CD4-positive, alpha-beta T cell (primary cell): ENCODE measurements at regions not wholly inside any gene's neighbourhood (a gene's known extent, or its start where the extent isn't known, plus 50 kb on each side); places are given as distances from the start of the nearest gene placed in this dataset.

Source experiments
- ATAC-seq: fragments of 200-7000 bp; cut with Tn5 transposase; one replicate; pipeline ENCODE4 v1.10.0; 2022; ENCODE audit warnings: mild to moderate bottlenecking; ENCODE audit not compliant: poor library complexity
- CTCF ChIA-PET: fragments of 350-600 bp; sonication (Branson Sonifier 250); formaldehyde crosslinking; loops from one replicate; lab custom pipeline; 2021; ENCODE audit warnings: antibody characterized with exemption, inconsistent platforms; lab: Charles Lee
- POLR2A ChIA-PET: fragments of 350-600 bp; sonication (Branson Sonifier 250); formaldehyde crosslinking; loops from one replicate; lab custom pipeline; 2021; ENCODE audit warnings: antibody characterized with exemption, inconsistent platforms; lab: Charles Lee
- DNase-seq, 14 experiments: peaks; one replicate each; pipeline ENCODE4 v3.0.0-alpha.2; 2013 to 2020; ENCODE audit warnings: mixed read lengths in 2 of 14
- H3K27ac ChIP-seq, 2 donors: one replicate each; pipeline versions ENCODE4 v1.5.1 to v1.7.0; 2013; ENCODE audit warnings: low read length in 2 of 2, low read depth in 1 of 2, mild to moderate bottlenecking in 1 of 2
- H3K27me3 ChIP-seq, 2 experiments: 1 replicate in 1 of 2; 2 replicates in 1 of 2; pipeline versions ENCODE4 v1.6.1 to v1.7.0; 2013; ENCODE audit warnings: low read length in 2 of 2, control low read depth in 1 of 2, mild to moderate bottlenecking in 1 of 2, moderate library complexity in 1 of 2; ENCODE audit not compliant: insufficient read depth in 2 of 2, control insufficient read depth in 1 of 2
- H3K36me3 ChIP-seq: one replicate; pipeline ENCODE4 v1.6.1; 2013; ENCODE audit warnings: low read length, control low read depth; ENCODE audit not compliant: insufficient read depth
- H3K4me1 ChIP-seq: one replicate; pipeline ENCODE4 v1.6.1; 2013; ENCODE audit warnings: low read length, control low read depth; ENCODE audit not compliant: insufficient read depth
- H3K4me3 ChIP-seq: one replicate; pipeline ENCODE4 v1.5.1; 2013; ENCODE audit warnings: mild to moderate bottlenecking, low read length, moderate library complexity
- H3K9me3 ChIP-seq, 2 experiments: 1 replicate in 1 of 2; 2 replicates in 1 of 2; pipeline versions ENCODE4 v1.6.1 to v1.7.0; 2013; ENCODE audit warnings: low read length in 2 of 2, mild to moderate bottlenecking in 2 of 2, control low read depth in 1 of 2, moderate library complexity in 1 of 2; ENCODE audit not compliant: control insufficient read depth in 1 of 2, insufficient read depth in 1 of 2
- H3K27ac Mint-ChIP-seq: one replicate; pipeline ENCODE4 v1.8.0; 2020; ENCODE audit warnings: mixed read lengths
- H3K27me3 Mint-ChIP-seq: one replicate; pipeline ENCODE4 v1.8.0; 2021; ENCODE audit warnings: mixed read lengths
- H3K36me3 Mint-ChIP-seq: one replicate; pipeline ENCODE4 v1.8.0; 2021; ENCODE audit warnings: low read depth, mixed read lengths
- H3K4me1 Mint-ChIP-seq: one replicate; pipeline ENCODE4 v1.8.0; 2021; ENCODE audit warnings: low read depth, mixed read lengths
- H3K4me3 Mint-ChIP-seq: one replicate; pipeline ENCODE4 v1.8.0; 2020; ENCODE audit warnings: mild to moderate bottlenecking, mixed read lengths
- H3K9me3 Mint-ChIP-seq: one replicate; pipeline ENCODE4 v1.8.0; 2020; ENCODE audit warnings: mixed read lengths
- CTCF ChIP-seq: fragments of 200-600 bp; IDR thresholded peaks from one replicate; pipeline ENCODE4 v1.8.0; 2022; ENCODE audit warnings: antibody characterized with exemption, mild to moderate bottlenecking
- intact Hi-C, 2 experiments: fragments of 100-400 bp; cut with DNase I in 1 of 2; cut with micrococcal nuclease in 1 of 2; formaldehyde crosslinking; loops; one replicate each; pipeline versions ENCODE4 v1.15.1 to v1.9.0; 2023 to 2025; cut with DNase I, micrococcal nuclease

- CTCF ChIA-PET, result no interaction called here
- POLR2A ChIA-PET, result no interaction called here
- ATAC-seq, result no peak
- H3K27me3 Mint-ChIP-seq, result peaks cover 50% of the 10 kb centered on the region
- no peak overlapping the region for H3K4me3 Mint-ChIP-seq
- no peak for TF ChIP-seq CTCF
- no peak overlapping the region for H3K27ac Mint-ChIP-seq
- no peak overlapping the region for H3K27ac ChIP-seq
- peaks cover 0 to 7% of the 10 kb centered on the region in 2 experiments for H3K27me3 ChIP-seq
- intact Hi-C loops, result no loop called here
- H3K4me1 ChIP-seq, result peaks cover 4% of the 10 kb centered on the region
- H3K4me1 Mint-ChIP-seq, result no peaks in the 10 kb centered on the region
- no peaks in the 10 kb centered on the region for H3K9me3 Mint-ChIP-seq
- H3K4me3 ChIP-seq, result no peak overlapping the region
- H3K9me3 ChIP-seq, result peaks cover 0 to 14% of the 10 kb centered on the region in 2 experiments
- no peak for DNase-seq
- H3K36me3 Mint-ChIP-seq, result no peaks in the 10 kb centered on the region
- no peaks in the 10 kb centered on the region for H3K36me3 ChIP-seq
Measured at GRCh38 chr2:888211-888801, 62.3 kb upstream of the SNTG2 start.

- ChIA-PET POLR2A (no interaction called here), CTCF (no interaction called here)
- no peak overlapping the region for H3K27ac ChIP-seq
- H3K4me1 ChIP-seq, result peaks cover 3% of the 10 kb centered on the region
- no peak for DNase-seq
- peaks cover 0 to 7% of the 10 kb centered on the region in 2 experiments for H3K27me3 ChIP-seq
- Mint-ChIP-seq H3K4me3 (no peak overlapping the region), H3K4me1 (no peaks in the 10 kb centered on the region), H3K27me3 (peaks cover 47% of the 10 kb centered on the region), H3K9me3 (no peaks in the 10 kb centered on the region), H3K36me3 (no peaks in the 10 kb centered on the region), H3K27ac (no peak overlapping the region)
- no peak overlapping the region for H3K4me3 ChIP-seq
- H3K36me3 ChIP-seq, result no peaks in the 10 kb centered on the region
- ATAC-seq, result no peak
- H3K9me3 ChIP-seq, result peaks cover 0 to 7% of the 10 kb centered on the region in 2 experiments
- TF ChIP-seq CTCF, result no peak
- intact Hi-C loops, result no loop called here
Measured at GRCh38 chr2:887639-888038, 63.0 kb upstream of the SNTG2 start.

GRCh38 chr2:886072-887022 is 64.3 kb upstream of the SNTG2 start:
- Mint-ChIP-seq H3K4me1 (no peaks in the 10 kb centered on the region), H3K27ac (no peak overlapping the region), H3K27me3 (peaks cover 50% of the 10 kb centered on the region), H3K4me3 (no peak overlapping the region), H3K9me3 (no peaks in the 10 kb centered on the region), H3K36me3 (no peaks in the 10 kb centered on the region)
- Histone ChIP-seq H3K36me3 (no peaks in the 10 kb centered on the region), H3K27ac (no peak overlapping the region), H3K4me1 (no peaks in the 10 kb centered on the region), H3K9me3 (peaks cover 0 to 4% of the 10 kb centered on the region in 2 experiments), H3K27me3 (peaks cover 0 to 3% of the 10 kb centered on the region in 2 experiments), H3K4me3 (no peak overlapping the region)
- CTCF ChIA-PET, result no interaction called here
- no peak for TF ChIP-seq CTCF
- no peak for ATAC-seq
- intact Hi-C loops, result no loop called here
- peak in 1 of 14 experiments; percentile 28 for DNase-seq
- POLR2A ChIA-PET, result no interaction called here
